BLaER1 treated with 17β-estradiol and CSF1 and Interleukin-3, amounts not matched to agents 10 nM and 100 nM (cell line): ENCODE measurements at regions not wholly inside any gene's neighbourhood (a gene's known extent, or its start where the extent isn't known, plus 50 kb on each side); places are given as distances from the start of the nearest gene placed in this dataset.

ENCODE experiments used
- H3K27ac ChIP-seq, 11 experiments: shearing (Covaris generic); formaldehyde crosslinking; 2 replicates each; pipeline ENCODE4 v1.8.1; 2022
- H3K27me3 ChIP-seq, 11 experiments: shearing (Covaris generic); formaldehyde crosslinking; 2 replicates each; pipeline ENCODE4 v1.8.1; 2022
- H3K36me3 ChIP-seq, 11 experiments: shearing (Covaris generic); formaldehyde crosslinking; 2 replicates each; pipeline ENCODE4 v1.8.1; 2022
- H3K4me1 ChIP-seq, 10 experiments: shearing (Covaris generic); formaldehyde crosslinking; 2 replicates each; pipeline ENCODE4 v1.8.1; 2022
- H3K4me2 ChIP-seq, 11 experiments: shearing (Covaris generic); formaldehyde crosslinking; 2 replicates each; pipeline ENCODE4 v1.8.1; 2022
- H3K4me3 ChIP-seq, 10 experiments: shearing (Covaris generic); formaldehyde crosslinking; 2 replicates each; pipeline ENCODE4 v1.8.1; 2022
- H3K9ac ChIP-seq, 11 experiments: shearing (Covaris generic); formaldehyde crosslinking; 2 replicates each; pipeline ENCODE4 v1.8.1; 2022
- H3K9me3 ChIP-seq, 11 experiments: shearing (Covaris generic); formaldehyde crosslinking; replicated peaks in 1 of 11; 2 replicates each; pipeline ENCODE4 v1.8.1; 2022
- H4K20me1 ChIP-seq, 11 experiments: shearing (Covaris generic); formaldehyde crosslinking; 2 replicates each; pipeline ENCODE4 v1.8.1; 2022
- Cebpa-rat ChIP-seq, 11 experiments: shearing (Covaris generic); IDR thresholded peaks; 2 replicates each; pipeline ENCODE4 v1.8.1; 2022

GRCh38 chr4:106676173-106676921 lies 307.8 kb upstream of the GIMD1 start:
- Histone ChIP-seq H3K4me3 (no peak overlapping the region), H3K4me1 (peaks cover 0 to 36% (median 19%) of the 10 kb centered on the region in 10 experiments; a peak in 15 of 20 replicates), H3K4me2 (peak overlapping the region in 7 of 11 experiments; percentile 25 to 55 (median 45); a peak in 12 of 22 replicates), H3K27ac (peak overlapping the region in 8 of 11 experiments; percentile 12 to 75 (median 59); a peak in 13 of 22 replicates), H3K36me3 (no peaks in the 10 kb centered on the region), H3K27me3 (no peaks in the 10 kb centered on the region), H3K9ac (peak overlapping the region in 4 of 11 experiments; percentile 13 to 46 (median 34); a peak in 5 of 22 replicates), H4K20me1 (no peaks in the 10 kb centered on the region), H3K9me3 (peaks cover 3 to 36% (median 12%) of the 10 kb centered on the region in 11 experiments; a peak in 19 of 22 replicates)
- peak in 2 of 11 experiments; percentile 52 to 75; a peak in 4 of 22 replicates for TF ChIP-seq Cebpa-rat (IDR thresholded peaks at IDR 0.05)

GRCh38 chr4:106671716-106672115 lies 303.1 kb upstream of the GIMD1 start:
- H3K4me1 ChIP-seq = peaks cover 0 to 11% (median 6%) of the 10 kb centered on the region in 10 experiments; a peak in 10 of 20 replicates
- no peak overlapping the region for H3K27ac ChIP-seq
- H3K27me3 ChIP-seq = no peaks in the 10 kb centered on the region
- H3K9me3 ChIP-seq = peaks cover 0 to 38% (median 10%) of the 10 kb centered on the region in 11 experiments; a peak in 11 of 22 replicates
- no peaks in the 10 kb centered on the region for H3K36me3 ChIP-seq
- no peaks in the 10 kb centered on the region for H4K20me1 ChIP-seq
- TF ChIP-seq Cebpa-rat (IDR thresholded peaks at IDR 0.05) = no peak
- H3K9ac ChIP-seq = no peak overlapping the region
- H3K4me2 ChIP-seq = no peak overlapping the region
- H3K4me3 ChIP-seq = no peak overlapping the region

DNA sequence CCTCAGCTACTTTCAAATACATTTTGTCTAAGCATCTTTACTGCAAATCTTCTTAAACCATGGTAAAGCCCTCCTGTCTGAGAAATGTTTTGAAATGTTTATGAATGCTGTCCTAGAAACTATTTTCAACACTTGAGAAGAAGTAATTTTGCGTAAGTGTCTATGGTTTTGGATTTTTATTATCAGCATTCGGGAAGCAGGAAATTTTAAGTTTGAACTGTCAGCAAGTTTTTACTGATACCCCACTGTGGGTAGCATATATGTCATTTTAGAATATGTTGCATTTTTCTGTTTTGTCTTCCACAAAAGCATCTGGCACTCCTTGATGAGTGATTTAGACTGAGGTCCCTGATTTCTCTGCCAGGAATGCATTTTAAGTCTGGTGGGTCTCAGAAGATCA lies 302.4 kb upstream of the GIMD1 start:
- H3K4me3 ChIP-seq = no peak overlapping the region
- no peak for TF ChIP-seq Cebpa-rat (IDR thresholded peaks at IDR 0.05)
- H3K9ac ChIP-seq = no peak overlapping the region
- H3K9me3 ChIP-seq = peaks cover 0 to 38% (median 10%) of the 10 kb centered on the region in 11 experiments; a peak in 11 of 22 replicates
- H3K27me3 ChIP-seq = no peaks in the 10 kb centered on the region
- no peak overlapping the region for H3K4me2 ChIP-seq
- H3K27ac ChIP-seq = no peak overlapping the region
- H3K4me1 ChIP-seq = peaks cover 0 to 3% (median under 1%) of the 10 kb centered on the region in 10 experiments; a peak in 9 of 20 replicates
- no peaks in the 10 kb centered on the region for H4K20me1 ChIP-seq
- no peaks in the 10 kb centered on the region for H3K36me3 ChIP-seq

DNA sequence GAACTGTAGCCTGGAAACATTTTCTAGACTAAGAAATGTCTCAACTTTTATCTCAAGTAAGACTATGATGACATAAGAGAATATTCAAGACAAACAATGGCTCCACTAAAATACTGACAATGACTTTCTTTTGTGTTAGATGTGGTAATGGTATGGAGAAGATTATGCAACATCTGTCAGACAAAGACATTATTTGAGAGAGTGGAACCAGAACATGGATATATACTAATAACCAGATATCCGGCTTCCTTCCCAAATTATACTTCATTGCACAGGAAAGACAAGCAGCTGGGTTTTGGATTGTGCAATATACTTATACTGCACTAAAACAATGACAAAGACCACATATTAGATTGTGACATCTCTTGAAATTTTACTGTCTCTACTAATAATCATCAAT lies 290.8 kb upstream of the GIMD1 start:
- Histone ChIP-seq H3K4me2 (no peak overlapping the region), H3K27ac (peak overlapping the region in 6 of 11 experiments; percentile 2 to 55 (median 44); a peak in 9 of 22 replicates), H3K27me3 (no peaks in the 10 kb centered on the region), H3K9ac (no peak overlapping the region), H3K4me1 (peaks cover 0 to 13% (median 0%) of the 10 kb centered on the region in 10 experiments; a peak in 2 of 20 replicates), H3K4me3 (no peak overlapping the region), H3K36me3 (no peaks in the 10 kb centered on the region), H3K9me3 (no peaks in the 10 kb centered on the region; a peak in 1 of 22 replicates), H4K20me1 (no peaks in the 10 kb centered on the region)
- TF ChIP-seq Cebpa-rat (IDR thresholded peaks at IDR 0.05) = peak in 3 of 11 experiments; percentile 10 to 82 (median 74); a peak in 6 of 22 replicates

GRCh38 chr4:106652095-106652494 lies 283.5 kb upstream of the GIMD1 start:
- H3K4me2 ChIP-seq = no peak overlapping the region
- no peak overlapping the region for H3K4me3 ChIP-seq

DNA sequence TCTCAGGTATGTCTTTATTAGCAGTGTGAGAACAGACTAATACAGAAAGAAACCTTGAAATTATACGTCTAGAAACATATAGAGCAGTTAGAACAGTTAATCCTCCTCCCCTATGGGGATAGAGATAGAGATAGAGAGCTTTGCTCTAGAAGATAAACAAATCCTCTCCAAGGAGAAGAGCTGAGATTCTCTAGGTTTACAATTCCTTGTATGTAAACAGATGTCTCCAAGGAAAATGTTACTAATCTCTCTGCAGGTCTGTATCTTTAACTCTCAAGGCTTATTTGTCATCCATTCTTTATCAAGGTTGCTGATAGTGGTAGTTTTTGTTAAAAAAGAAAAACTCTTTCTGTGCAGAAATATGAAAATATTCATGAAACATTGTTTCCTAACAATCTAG lies 282.1 kb upstream of the GIMD1 start:
- Histone ChIP-seq H3K27ac (no peak overlapping the region), H3K4me1 (no peaks in the 10 kb centered on the region), H3K9me3 (peaks cover 0 to 10% (median 0%) of the 10 kb centered on the region in 11 experiments; a peak in 3 of 22 replicates), H3K36me3 (no peaks in the 10 kb centered on the region), H3K9ac (no peak overlapping the region), H3K4me2 (no peak overlapping the region), H4K20me1 (no peaks in the 10 kb centered on the region), H3K4me3 (no peak overlapping the region), H3K27me3 (no peaks in the 10 kb centered on the region)
- no peak for TF ChIP-seq Cebpa-rat (IDR thresholded peaks at IDR 0.05)

More at GRCh38 chr4:106652095-106652494, 283.5 kb upstream of the GIMD1 start:
- Histone ChIP-seq H4K20me1 (no peaks in the 10 kb centered on the region), H3K9ac (no peak overlapping the region), H3K27ac (no peak overlapping the region), H3K4me1 (no peaks in the 10 kb centered on the region), H3K27me3 (no peaks in the 10 kb centered on the region), H3K9me3 (peaks cover 0 to 10% (median 0%) of the 10 kb centered on the region in 11 experiments; a peak in 3 of 22 replicates), H3K36me3 (no peaks in the 10 kb centered on the region)
- TF ChIP-seq Cebpa-rat (IDR thresholded peaks at IDR 0.05) = no peak

DNA sequence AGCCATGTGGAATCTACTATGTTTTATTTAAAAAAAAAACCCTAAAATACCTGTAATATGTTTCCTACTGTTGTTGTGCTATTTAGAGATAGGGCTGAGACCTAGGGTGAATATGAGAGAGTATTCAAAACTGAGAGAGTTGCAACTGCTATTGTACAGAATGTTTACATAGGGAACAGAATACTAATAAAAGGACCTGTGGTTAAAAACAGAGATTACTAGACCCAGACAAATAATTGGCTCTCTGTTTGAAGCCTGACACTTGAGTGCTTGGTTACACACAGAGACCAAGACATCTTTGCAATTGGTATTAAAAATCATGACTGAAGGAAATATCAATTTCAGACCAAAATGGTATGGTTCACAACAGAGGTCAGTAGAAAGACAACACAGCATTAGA lies 278.9 kb upstream of the GIMD1 start:
- Histone ChIP-seq H4K20me1 (no peaks in the 10 kb centered on the region), H3K4me2 (no peak overlapping the region), H3K4me3 (no peak overlapping the region), H3K27ac (no peak overlapping the region), H3K9me3 (peaks cover 0 to 10% (median 0%) of the 10 kb centered on the region in 11 experiments; a peak in 3 of 22 replicates), H3K27me3 (no peaks in the 10 kb centered on the region), H3K9ac (no peak overlapping the region), H3K4me1 (no peaks in the 10 kb centered on the region), H3K36me3 (no peaks in the 10 kb centered on the region)
- no peak for TF ChIP-seq Cebpa-rat (IDR thresholded peaks at IDR 0.05)

GRCh38 chr4:106629268-106629625 lies 260.7 kb upstream of the GIMD1 start:
- Histone ChIP-seq H3K36me3 (no peaks in the 10 kb centered on the region), H3K4me2 (no peak overlapping the region)

DNA sequence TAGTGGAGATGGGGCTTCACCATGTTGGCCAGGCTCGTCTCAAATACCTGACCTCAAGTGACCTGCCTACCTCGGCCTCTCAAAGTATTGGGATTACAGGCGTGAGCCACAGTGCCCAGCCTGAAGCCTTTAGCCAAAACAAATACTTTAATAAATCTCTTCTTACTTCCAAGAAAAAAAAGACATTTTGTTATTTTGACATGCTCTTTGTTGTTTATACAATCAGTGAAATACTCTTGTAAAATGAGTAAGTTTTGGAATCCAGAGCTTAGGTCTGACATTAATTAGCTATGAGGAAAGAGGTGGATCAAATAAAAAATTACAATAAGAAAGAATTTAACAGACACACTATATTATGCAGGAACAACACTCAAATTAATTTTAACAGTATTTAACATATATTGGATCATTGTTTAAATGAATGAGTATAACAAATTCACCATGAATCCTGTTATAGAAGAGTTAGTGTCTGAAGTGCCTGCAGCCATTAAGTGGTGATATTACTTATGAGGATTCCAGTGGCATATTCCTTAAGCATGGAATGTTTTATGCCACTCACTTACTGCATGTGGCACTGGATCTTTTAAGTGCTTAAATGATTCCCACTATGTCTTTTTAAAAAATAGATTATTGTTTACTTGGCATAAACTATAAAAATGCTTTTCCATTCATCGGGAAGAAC lies 260.1 kb upstream of the GIMD1 start:
- Histone ChIP-seq H3K4me1 (no peaks in the 10 kb centered on the region), H3K27me3 (no peaks in the 10 kb centered on the region), H3K4me3 (no peak overlapping the region), H3K9ac (no peak overlapping the region), H3K36me3 (no peaks in the 10 kb centered on the region), H3K27ac (no peak overlapping the region), H4K20me1 (no peaks in the 10 kb centered on the region), H3K4me2 (no peak overlapping the region), H3K9me3 (no peaks in the 10 kb centered on the region; a peak in 2 of 22 replicates)
- no peak for TF ChIP-seq Cebpa-rat (IDR thresholded peaks at IDR 0.05)

More at GRCh38 chr4:106629268-106629625, 260.7 kb upstream of the GIMD1 start:
- Histone ChIP-seq H3K27ac (no peak overlapping the region), H3K4me1 (no peaks in the 10 kb centered on the region), H3K4me3 (no peak overlapping the region), H3K9ac (no peak overlapping the region), H3K9me3 (no peaks in the 10 kb centered on the region; a peak in 2 of 22 replicates), H3K27me3 (no peaks in the 10 kb centered on the region), H4K20me1 (no peaks in the 10 kb centered on the region)
- TF ChIP-seq Cebpa-rat (IDR thresholded peaks at IDR 0.05) = no peak
